GM23338 (cell line): ENCODE measurements at regions not wholly inside any gene's neighbourhood (a gene's known extent, or its start where the extent isn't known, plus 50 kb on each side); places are given as distances from the start of the nearest gene placed in this dataset.

ENCODE experiments used
- ATAC-seq: fragments of 200-7000 bp; cut with Tn5 transposase; 3 replicates; pipeline ENCODE4 v1.9.1; 2020
- DNase-seq: peaks from one replicate; pipeline ENCODE4 v3.0.0-alpha.2; 2015; ENCODE audit warnings: low spot score
- H2AFZ ChIP-seq: fragments of 200-600 bp; sonication (generic); 2 replicates; pipeline ENCODE4 v1.8.0; 2016; ENCODE audit warnings: antibody characterized with exemption, mild to moderate bottlenecking, moderate library complexity
- H3F3A ChIP-seq: fragments of 200-600 bp; sonication (generic); replicated peaks from 2 replicates; pipeline ENCODE4 v1.8.0; 2017; ENCODE audit warnings: antibody characterized with exemption, mixed run types, low read depth
- H3K27ac ChIP-seq: fragments of 200-600 bp; sonication (generic); 2 replicates; pipeline ENCODE4 v1.6.1; 2016; ENCODE audit warnings: low read depth
- H3K27me3 ChIP-seq: fragments of 200-600 bp; sonication (generic); 2 replicates; pipeline ENCODE4 v1.8.0; 2016; ENCODE audit warnings: mild to moderate bottlenecking, mixed run types, moderate library complexity; ENCODE audit not compliant: insufficient read depth
- H3K36me3 ChIP-seq: fragments of 200-600 bp; sonication (generic); 2 replicates; pipeline ENCODE4 v1.8.0; 2016; ENCODE audit warnings: mild to moderate bottlenecking; ENCODE audit not compliant: insufficient read depth
- H3K4me1 ChIP-seq: fragments of 200-600 bp; sonication (generic); 2 replicates; pipeline ENCODE4 v1.8.0; 2016; ENCODE audit warnings: mild to moderate bottlenecking, moderate library complexity; ENCODE audit not compliant: insufficient read depth
- H3K4me2 ChIP-seq: fragments of 200-600 bp; sonication (generic); 2 replicates; pipeline ENCODE4 v1.7.1; 2017; ENCODE audit warnings: mixed run types
- H3K4me3 ChIP-seq: fragments of 200-600 bp; sonication (generic); 2 replicates; pipeline ENCODE4 v1.6.1; 2016; ENCODE audit warnings: mixed run types
- H3K79me2 ChIP-seq: fragments of 200-600 bp; sonication (generic); replicated peaks from 2 replicates; pipeline ENCODE4 v1.8.0; 2017; ENCODE audit warnings: mild to moderate bottlenecking; ENCODE audit not compliant: insufficient read depth
- H3K9me2 ChIP-seq: fragments of 200-600 bp; sonication (generic); 2 replicates; pipeline ENCODE4 v1.8.0; 2017; ENCODE audit not compliant: insufficient read depth
- H4K20me1 ChIP-seq: fragments of 200-600 bp; sonication (generic); replicated peaks from 2 replicates; pipeline ENCODE4 v1.8.0; 2017; ENCODE audit warnings: mild to moderate bottlenecking; ENCODE audit not compliant: insufficient read depth
- H3K27ac Mint-ChIP-seq: 2 replicates; pipeline ENCODE4 v1.8.0; 2020; ENCODE audit warnings: inconsistent platforms, mild to moderate bottlenecking, moderate library complexity, mixed read lengths
- H3K27me3 Mint-ChIP-seq: 3 replicates; pipeline ENCODE4 v1.8.0; 2022; ENCODE audit warnings: low read depth, mild to moderate bottlenecking, moderate library complexity, mixed read lengths, inconsistent platforms; ENCODE audit not compliant: insufficient read depth, poor library complexity
- H3K36me3 Mint-ChIP-seq: 3 replicates; pipeline ENCODE4 v1.8.0; 2021; ENCODE audit warnings: low read depth, mild to moderate bottlenecking, inconsistent platforms, moderate library complexity, mixed read lengths
- H3K4me1 Mint-ChIP-seq: 3 replicates; pipeline ENCODE4 v1.8.0; 2020; ENCODE audit warnings: mild to moderate bottlenecking, inconsistent platforms, mixed read lengths
- H3K4me3 Mint-ChIP-seq: 3 replicates; pipeline ENCODE4 v1.8.0; 2021; ENCODE audit warnings: moderate library complexity, mild to moderate bottlenecking, inconsistent platforms, mixed read lengths
- H3K9me3 Mint-ChIP-seq: 3 replicates; pipeline ENCODE4 v1.8.0; 2020; ENCODE audit warnings: moderate library complexity, mild to moderate bottlenecking, inconsistent platforms, mixed read lengths
- CREB1 ChIP-seq: fragments of 250-450 bp; sonication (Bioruptor Pico); IDR thresholded peaks from 2 replicates; pipeline ENCODE4 v1.5.0; 2020; ENCODE audit warnings: low read depth, mild to moderate bottlenecking, moderate library complexity
- ETS1 ChIP-seq: IDR thresholded peaks from 2 replicates; pipeline ENCODE4 v1.6.1; 2016; ENCODE audit warnings: antibody characterized with exemption
- EZH2 ChIP-seq: fragments of 200-600 bp; sonication (generic); IDR thresholded peaks from one replicate; pipeline ENCODE4 v1.8.0; 2017; ENCODE audit warnings: antibody characterized with exemption, mild to moderate bottlenecking, low read depth; ENCODE audit not compliant: unreplicated experiment
- EZH2phosphoT487 ChIP-seq: fragments of 200-600 bp; sonication (generic); IDR thresholded peaks from one replicate; pipeline ENCODE4 v1.8.1; 2018; ENCODE audit warnings: antibody characterized with exemption; ENCODE audit not compliant: unreplicated experiment
- JUNB ChIP-seq: IDR thresholded peaks from one replicate; pipeline ENCODE4 v1.6.1; 2016; ENCODE audit warnings: antibody characterized with exemption; ENCODE audit not compliant: unreplicated experiment
- NANOG ChIP-seq: IDR thresholded peaks from 2 replicates; pipeline ENCODE4 v1.6.1; 2016; ENCODE audit warnings: antibody characterized with exemption, borderline replicate concordance
- POLR2AphosphoS5 ChIP-seq: IDR thresholded peaks from 2 replicates; pipeline ENCODE4 v1.6.1; 2016; ENCODE audit warnings: antibody characterized with exemption, low read depth
- REST ChIP-seq: IDR thresholded peaks from one replicate; pipeline ENCODE4 v1.6.1; 2018; ENCODE audit warnings: antibody characterized with exemption; ENCODE audit not compliant: unreplicated experiment
- STAT1 ChIP-seq: IDR thresholded peaks from one replicate; pipeline ENCODE4 v1.6.1; 2016; ENCODE audit warnings: antibody characterized with exemption; ENCODE audit not compliant: unreplicated experiment
- ZNF114 ChIP-seq: fragments of 250-450 bp; sonication (Bioruptor Pico); IDR thresholded peaks from 2 replicates; pipeline ENCODE4 v1.5.0; 2020; ENCODE audit warnings: mild to moderate bottlenecking, moderate library complexity
- ZNF331 ChIP-seq: fragments of 250-450 bp; sonication (Bioruptor Pico); IDR thresholded peaks from 2 replicates; pipeline ENCODE4 v1.5.0; 2020; ENCODE audit warnings: low read depth, mild to moderate bottlenecking, moderate library complexity
- ZNF462 ChIP-seq: fragments of 250-450 bp; sonication (Bioruptor Pico); IDR thresholded peaks from 2 replicates; pipeline ENCODE4 v1.5.0; 2020; ENCODE audit warnings: mild to moderate bottlenecking, moderate library complexity
- TF ChIP-seq, protein P1 (sequence below), 2 experiments: fragments of 200-600 bp in 1 of 2; sonication (generic) in 1 of 2; conservative IDR thresholded peaks; 2 replicates each; pipeline versions ENCODE4 v1.5.1 to v1.6.1; 2016 to 2017; ENCODE audit warnings: antibody characterized with exemption in 2 of 2, low read depth in 2 of 2, mild to moderate bottlenecking in 2 of 2, moderate library complexity in 1 of 2

GRCh38 chr18:55990186-55990585 lies 402.2 kb upstream of the TCF4 start:
- Histone ChIP-seq H3F3A (no peaks in the 10 kb centered on the region), H3K9me2 (no peaks in the 10 kb centered on the region), H3K79me2 (no peaks in the 10 kb centered on the region), H3K4me3 (no peak overlapping the region), H3K36me3 (no peaks in the 10 kb centered on the region), H3K4me2 (no peak overlapping the region), H3K27ac (no peak overlapping the region), H2AFZ (no peak overlapping the region), H3K27me3 (no peaks in the 10 kb centered on the region), H4K20me1 (no peaks in the 10 kb centered on the region), H3K4me1 (no peaks in the 10 kb centered on the region)
- Mint-ChIP-seq H3K4me3 (no peak overlapping the region), H3K36me3 (peaks cover 4% of the 10 kb centered on the region; the same call in 1 of the 3 replicates), H3K27me3 (no peaks in the 10 kb centered on the region), H3K27ac (no peak overlapping the region), H3K9me3 (peaks cover 4% of the 10 kb centered on the region; the same call in 1 of the 3 replicates), H3K4me1 (no peaks in the 10 kb centered on the region)
- TF ChIP-seq JUNB: no peak
- TF ChIP-seq ETS1: no peak
- TF ChIP-seq EZH2: no peak
- no peak for TF ChIP-seq NANOG
- TF ChIP-seq, protein P1, sequence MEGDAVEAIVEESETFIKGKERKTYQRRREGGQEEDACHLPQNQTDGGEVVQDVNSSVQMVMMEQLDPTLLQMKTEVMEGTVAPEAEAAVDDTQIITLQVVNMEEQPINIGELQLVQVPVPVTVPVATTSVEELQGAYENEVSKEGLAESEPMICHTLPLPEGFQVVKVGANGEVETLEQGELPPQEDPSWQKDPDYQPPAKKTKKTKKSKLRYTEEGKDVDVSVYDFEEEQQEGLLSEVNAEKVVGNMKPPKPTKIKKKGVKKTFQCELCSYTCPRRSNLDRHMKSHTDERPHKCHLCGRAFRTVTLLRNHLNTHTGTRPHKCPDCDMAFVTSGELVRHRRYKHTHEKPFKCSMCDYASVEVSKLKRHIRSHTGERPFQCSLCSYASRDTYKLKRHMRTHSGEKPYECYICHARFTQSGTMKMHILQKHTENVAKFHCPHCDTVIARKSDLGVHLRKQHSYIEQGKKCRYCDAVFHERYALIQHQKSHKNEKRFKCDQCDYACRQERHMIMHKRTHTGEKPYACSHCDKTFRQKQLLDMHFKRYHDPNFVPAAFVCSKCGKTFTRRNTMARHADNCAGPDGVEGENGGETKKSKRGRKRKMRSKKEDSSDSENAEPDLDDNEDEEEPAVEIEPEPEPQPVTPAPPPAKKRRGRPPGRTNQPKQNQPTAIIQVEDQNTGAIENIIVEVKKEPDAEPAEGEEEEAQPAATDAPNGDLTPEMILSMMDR (conservative IDR thresholded peaks at IDR 0.05; ENCODE audit: low read depth in 2 of 2): no peak
- no peak for TF ChIP-seq ZNF331 (CRISPR knock-in tag)
- TF ChIP-seq EZH2phosphoT487: no peak
- no peak for TF ChIP-seq CREB1 (CRISPR knock-in tag)
- no peak for TF ChIP-seq ZNF114
- TF ChIP-seq STAT1: no peak
- no peak for TF ChIP-seq POLR2AphosphoS5
- TF ChIP-seq REST: no peak
- no peak for TF ChIP-seq ZNF462
- DNase-seq: no peak
- no peak for ATAC-seq
